HG03159 (cell line): ENCODE measurements at regions not wholly inside any gene's neighbourhood (a gene's known extent, or its start where the extent isn't known, plus 50 kb on each side); places are given as distances from the start of the nearest gene placed in this dataset.
A peak's percentile ranks its signal among the peaks of the same experiment; 100 is the strongest.

Source experiments
- ATAC-seq: cut with Tn5 transposase; IDR thresholded peaks from one replicate; pipeline ENCODE4 v1.9.1; 2021; ENCODE audit warnings: mild to moderate bottlenecking, moderate library complexity; ENCODE audit not compliant: unreplicated experiment

DNA sequence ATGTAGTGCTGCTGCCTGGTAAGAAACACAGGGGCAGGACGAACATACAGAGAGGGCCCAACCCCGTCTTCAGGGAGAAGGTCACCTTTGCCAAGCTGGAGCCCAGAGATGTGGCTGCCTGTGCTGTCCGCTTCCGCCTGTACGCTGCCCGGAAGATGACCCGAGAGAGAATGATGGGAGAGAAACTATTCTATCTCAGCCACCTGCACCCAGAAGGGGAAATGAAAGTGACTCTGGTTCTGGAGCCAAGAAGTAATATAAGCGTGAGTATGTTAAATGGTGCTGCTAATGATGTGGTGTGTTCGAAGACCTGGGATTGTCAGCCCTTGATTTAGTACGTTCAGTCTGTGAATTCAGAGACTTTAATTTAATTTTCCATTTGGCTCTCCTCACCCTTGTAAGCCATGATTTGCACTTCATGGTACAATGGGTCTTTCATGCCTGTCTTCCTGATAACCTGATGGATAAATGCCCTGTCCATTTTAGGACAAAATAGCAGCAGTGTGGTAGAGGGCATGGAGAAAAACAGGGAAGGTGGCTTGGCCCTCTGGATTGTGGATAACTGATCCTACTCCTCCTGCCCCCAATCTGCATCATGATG lies 318.9 kb downstream of the SNAPC1 start:
- peak; percentile 91 for ATAC-seq

GRCh38 chr14:62081951-62082350 lies 319.7 kb downstream of the SNAPC1 start:
- no peak for ATAC-seq

DNA sequence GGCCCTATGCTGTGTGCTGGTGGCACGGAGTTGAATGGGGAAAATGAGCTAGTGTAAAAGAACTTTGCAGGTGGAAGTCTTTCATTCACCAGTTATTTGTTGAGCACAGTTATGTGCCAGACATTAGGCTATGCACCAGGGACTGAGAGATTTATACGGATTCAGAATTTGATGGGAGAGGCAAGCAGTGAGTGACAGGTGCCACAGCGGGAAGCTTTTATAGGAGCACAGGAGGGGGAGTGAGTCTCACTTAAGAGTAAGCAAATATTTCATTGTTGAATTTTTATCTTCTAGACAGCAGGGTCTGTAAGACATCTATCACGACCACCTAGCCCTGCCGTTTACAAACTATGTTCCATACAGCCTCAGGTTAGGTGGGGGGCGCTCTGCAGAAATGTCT lies 320.6 kb downstream of the SNAPC1 start:
- no peak for ATAC-seq

- ATAC-seq = no peak
Observed at GRCh38 chr14:62084020-62084419, 321.8 kb downstream of the SNAPC1 start.

GRCh38 chr14:62087191-62087590 lies 325.0 kb downstream of the SNAPC1 start:
- ATAC-seq = no peak

GRCh38 chr14:62093736-62094135 lies 331.5 kb downstream of the SNAPC1 start:
- ATAC-seq = no peak

DNA sequence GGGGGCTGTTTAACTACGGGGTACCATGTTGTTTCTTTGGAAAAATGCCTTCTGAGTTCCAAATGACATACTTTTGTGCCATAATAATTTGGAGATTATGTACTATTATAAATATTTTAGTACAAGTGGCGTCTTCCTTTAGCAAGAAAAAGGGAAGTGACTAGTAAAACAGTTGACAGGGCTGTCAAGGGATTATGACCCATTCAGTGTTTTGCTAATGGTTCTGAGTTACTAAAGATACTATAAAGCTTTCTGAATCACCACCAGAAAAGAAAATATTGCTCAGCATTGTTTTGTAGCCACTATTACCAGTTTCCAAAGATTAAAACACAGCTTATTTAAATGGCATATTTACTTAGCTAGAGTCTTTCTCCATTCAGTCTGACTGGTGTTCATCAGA lies 334.9 kb downstream of the SNAPC1 start:
- no peak for ATAC-seq

GRCh38 chr14:62097824-62098223 lies 335.6 kb downstream of the SNAPC1 start:
- ATAC-seq = no peak

- no peak for ATAC-seq
Observed at GRCh38 chr14:62098357-62098756, 336.1 kb downstream of the SNAPC1 start.

DNA sequence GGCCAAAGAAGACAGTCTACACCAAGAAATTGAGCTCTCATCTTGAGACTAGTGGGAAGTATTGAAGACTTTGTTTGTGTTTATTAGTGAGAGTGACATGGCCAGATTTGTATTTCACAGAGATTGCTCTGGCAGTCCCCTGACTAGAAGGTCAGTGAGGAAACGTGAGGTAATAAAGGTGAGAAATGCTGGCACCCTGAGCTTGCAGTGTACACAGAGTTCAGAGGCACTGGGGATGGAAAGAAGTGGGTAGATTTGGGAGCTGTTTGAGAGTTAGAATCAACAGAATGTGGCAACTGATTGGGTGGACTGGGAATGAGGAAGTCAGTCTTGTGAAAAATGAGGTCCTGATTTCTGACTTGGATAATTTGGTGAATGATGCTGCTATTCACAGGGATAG lies 336.9 kb downstream of the SNAPC1 start:
- ATAC-seq = no peak

DNA sequence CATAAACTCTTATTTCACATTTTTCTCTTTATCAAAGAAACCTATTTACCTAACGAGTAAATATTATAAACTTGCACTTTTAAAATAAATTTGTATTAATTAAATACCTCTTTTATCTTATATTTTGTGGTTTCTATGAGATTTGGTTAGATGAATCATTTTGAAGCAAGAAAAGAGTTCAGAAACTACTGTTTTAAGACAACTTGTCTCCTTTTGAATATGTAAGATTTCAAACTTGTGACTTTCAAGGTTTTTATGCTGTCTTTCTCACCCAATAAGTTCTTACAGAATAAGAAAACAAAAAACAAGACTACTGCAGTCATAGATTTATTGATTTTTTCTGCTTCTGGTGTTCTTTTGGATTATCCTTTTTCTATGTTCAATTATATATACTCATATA lies 339.0 kb downstream of the SNAPC1 start:
- ATAC-seq = no peak

- no peak for ATAC-seq
Observed at GRCh38 chr14:62101673-62102348, 339.6 kb downstream of the SNAPC1 start.

- ATAC-seq = no peak
Observed at GRCh38 chr14:62102349-62102725, 340.1 kb downstream of the SNAPC1 start.

GRCh38 chr14:62103464-62103863 lies 341.2 kb downstream of the SNAPC1 start:
- ATAC-seq = no peak

DNA sequence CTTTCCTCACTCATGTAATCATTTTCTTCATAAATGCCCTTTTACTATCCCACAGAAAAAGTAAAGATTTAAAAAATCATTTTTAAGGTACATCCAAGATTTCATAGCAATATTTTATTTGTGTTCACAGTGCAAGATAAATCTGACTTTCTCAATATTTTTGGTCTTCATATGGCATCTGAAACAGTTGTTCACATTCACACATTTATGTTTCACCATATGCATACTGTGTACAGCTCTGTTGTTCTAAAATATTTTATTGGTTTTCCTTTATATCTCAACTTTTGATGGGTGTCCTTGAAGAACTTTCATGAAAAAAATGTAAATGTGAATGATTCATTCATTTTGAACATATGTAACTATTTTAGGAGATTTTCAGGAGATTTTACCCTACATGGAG lies 348.7 kb downstream of the SNAPC1 start:
- ATAC-seq = no peak

- ATAC-seq = peak; percentile 96
Observed at GRCh38 chr14:62117010-62117750, 355.0 kb downstream of the SNAPC1 start.

- no peak for ATAC-seq
Observed at GRCh38 chr14:62117751-62118105, 355.5 kb downstream of the SNAPC1 start.

DNA sequence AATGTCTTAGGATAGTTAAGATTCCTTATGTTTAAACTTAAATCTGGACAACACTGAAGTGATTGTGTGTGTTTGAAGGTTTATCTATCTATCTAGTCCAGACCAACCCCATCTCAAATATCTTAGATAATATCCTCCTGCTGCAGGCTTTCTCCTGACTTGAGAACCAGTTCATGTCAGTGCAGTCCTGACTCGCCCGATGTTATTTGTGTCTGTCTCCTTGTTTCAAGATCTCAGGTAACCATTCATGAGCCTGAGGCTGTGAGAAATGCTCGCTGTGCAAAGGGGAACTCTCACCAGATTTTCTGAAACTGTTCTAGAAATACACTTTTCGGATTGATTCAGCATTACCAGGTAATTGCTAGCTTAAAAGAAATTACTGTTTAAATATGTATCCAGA lies 356.2 kb downstream of the SNAPC1 start:
- no peak for ATAC-seq

- ATAC-seq = no peak
Observed at GRCh38 chr14:62118871-62119270, 356.7 kb downstream of the SNAPC1 start.

- ATAC-seq = no peak
Observed at GRCh38 chr14:62123961-62124360, 361.7 kb downstream of the SNAPC1 start.

GRCh38 chr14:62125793-62126192 lies 363.6 kb downstream of the SNAPC1 start:
- ATAC-seq = no peak

DNA sequence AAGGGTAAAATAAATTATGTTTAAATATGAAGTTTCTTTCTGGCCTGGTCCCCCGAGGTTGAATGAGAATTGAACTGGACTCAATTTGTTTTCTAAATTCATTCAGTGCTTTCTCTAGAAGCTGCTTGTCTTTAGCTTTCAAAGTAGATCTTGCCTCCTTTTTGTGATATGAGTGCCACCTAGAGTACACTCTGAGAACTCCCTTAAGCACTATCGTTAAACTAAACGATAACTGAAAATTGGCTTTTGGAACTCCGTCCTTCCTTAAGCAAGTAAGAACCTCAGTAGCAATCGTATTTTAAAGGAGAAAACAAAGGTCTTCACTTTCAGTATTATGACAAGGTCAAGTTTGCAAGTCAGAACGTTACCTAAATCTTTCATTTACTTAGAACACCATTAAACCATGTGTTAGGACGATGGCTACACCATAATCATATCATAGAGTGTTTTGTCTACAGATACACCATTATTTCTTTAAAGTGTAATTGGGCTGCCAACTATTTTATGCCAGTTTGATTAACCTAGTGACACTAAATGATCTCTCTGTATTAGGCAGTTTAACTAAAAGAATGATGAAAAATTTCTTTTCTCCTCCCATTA lies 364.8 kb downstream of the SNAPC1 start:
- peak; percentile 82 for ATAC-seq
